IPS-18a (cell line): ENCODE measurements at regions not wholly inside any gene's neighbourhood (a gene's known extent, or its start where the extent isn't known, plus 50 kb on each side); places are given as distances from the start of the nearest gene placed in this dataset.

Experiments
- H3K27ac ChIP-seq: one replicate; pipeline ENCODE4 v1.5.1; 2013; ENCODE audit warnings: low read length
- H3K27me3 ChIP-seq: one replicate; pipeline ENCODE4 v1.6.1; 2013; ENCODE audit warnings: mild to moderate bottlenecking, low read length; ENCODE audit not compliant: control insufficient read depth, insufficient read depth
- H3K36me3 ChIP-seq: one replicate; pipeline ENCODE4 v1.6.1; 2013; ENCODE audit warnings: low read depth, low read length; ENCODE audit not compliant: control insufficient read depth
- H3K4me1 ChIP-seq: one replicate; pipeline ENCODE4 v1.6.1; 2013; ENCODE audit warnings: low read depth, low read length; ENCODE audit not compliant: control insufficient read depth
- H3K4me3 ChIP-seq: one replicate; pipeline ENCODE4 v1.5.1; 2013; ENCODE audit warnings: low read length
- H3K9ac ChIP-seq: one replicate; pipeline ENCODE4 v1.6.1; 2013; ENCODE audit warnings: mild to moderate bottlenecking, low read length, moderate library complexity
- H3K9me3 ChIP-seq: one replicate; pipeline ENCODE4 v1.6.1; 2013; ENCODE audit warnings: low read depth, low read length; ENCODE audit not compliant: control insufficient read depth

DNA sequence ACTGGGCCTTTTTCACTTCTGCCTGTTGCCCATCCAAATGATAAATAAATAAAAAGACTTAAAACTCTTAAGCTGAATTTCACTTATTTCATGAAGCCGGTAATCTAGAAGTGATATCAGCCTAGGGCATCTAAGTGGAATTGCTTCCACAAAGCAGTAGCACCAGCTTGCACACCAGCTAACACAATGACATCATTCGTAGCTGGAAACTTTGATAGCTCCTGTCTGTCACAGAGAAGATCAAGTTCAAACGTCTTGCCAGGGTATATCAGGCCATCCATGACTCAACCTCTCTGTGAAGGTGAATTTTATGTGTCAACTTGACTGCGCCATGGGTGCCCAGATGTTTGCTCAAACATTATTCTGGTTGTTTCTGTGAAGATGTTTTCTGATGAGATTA, 161.7 kb upstream of the MYT1L start:
- H3K9ac ChIP-seq: no peak overlapping the region
- H3K36me3 ChIP-seq: no peaks in the 10 kb centered on the region
- no peak overlapping the region for H3K4me3 ChIP-seq
- no peak overlapping the region for H3K27ac ChIP-seq
- H3K9me3 ChIP-seq: no peaks in the 10 kb centered on the region
- H3K4me1 ChIP-seq: no peaks in the 10 kb centered on the region
- no peaks in the 10 kb centered on the region for H3K27me3 ChIP-seq

- H3K9ac ChIP-seq: no peak overlapping the region
- no peaks in the 10 kb centered on the region for H3K27me3 ChIP-seq
- no peak overlapping the region for H3K4me3 ChIP-seq
- no peaks in the 10 kb centered on the region for H3K4me1 ChIP-seq
- no peaks in the 10 kb centered on the region for H3K36me3 ChIP-seq
- H3K9me3 ChIP-seq: no peaks in the 10 kb centered on the region
- H3K27ac ChIP-seq: no peak overlapping the region
These were observed 160.9 kb upstream of the MYT1L start for GRCh38 chr2:2491964-2492363.

- H3K27me3 ChIP-seq: no peaks in the 10 kb centered on the region
- H3K4me3 ChIP-seq: no peak overlapping the region
- H3K9ac ChIP-seq: no peak overlapping the region
- H3K27ac ChIP-seq: no peak overlapping the region
- H3K36me3 ChIP-seq: no peaks in the 10 kb centered on the region
- no peaks in the 10 kb centered on the region for H3K4me1 ChIP-seq
- H3K9me3 ChIP-seq: no peaks in the 10 kb centered on the region
These were observed 153.2 kb upstream of the MYT1L start for GRCh38 chr2:2484301-2484700.

GRCh38 chr2:2482851-2483250, 151.8 kb upstream of the MYT1L start:
- no peaks in the 10 kb centered on the region for H3K4me1 ChIP-seq
- H3K4me3 ChIP-seq: no peak overlapping the region
- H3K9me3 ChIP-seq: no peaks in the 10 kb centered on the region
- H3K9ac ChIP-seq: no peak overlapping the region
- no peaks in the 10 kb centered on the region for H3K36me3 ChIP-seq
- H3K27me3 ChIP-seq: no peaks in the 10 kb centered on the region
- H3K27ac ChIP-seq: no peak overlapping the region

- no peaks in the 10 kb centered on the region for H3K4me1 ChIP-seq
- H3K4me3 ChIP-seq: no peak overlapping the region
- no peaks in the 10 kb centered on the region for H3K27me3 ChIP-seq
- no peak overlapping the region for H3K27ac ChIP-seq
- no peaks in the 10 kb centered on the region for H3K9me3 ChIP-seq
- no peaks in the 10 kb centered on the region for H3K36me3 ChIP-seq
- H3K9ac ChIP-seq: no peak overlapping the region
These were observed 141.8 kb upstream of the MYT1L start for GRCh38 chr2:2472881-2473280.

- Histone ChIP-seq H3K9ac (no peak overlapping the region), H3K4me1 (no peaks in the 10 kb centered on the region), H3K9me3 (no peaks in the 10 kb centered on the region), H3K4me3 (no peak overlapping the region), H3K27me3 (no peaks in the 10 kb centered on the region), H3K27ac (no peak overlapping the region), H3K36me3 (no peaks in the 10 kb centered on the region)
These were observed 141.0 kb upstream of the MYT1L start for GRCh38 chr2:2472044-2472443.

- Histone ChIP-seq H3K4me3 (no peak overlapping the region), H3K27me3 (no peaks in the 10 kb centered on the region), H3K9me3 (no peaks in the 10 kb centered on the region), H3K9ac (no peak overlapping the region), H3K27ac (no peak overlapping the region), H3K36me3 (no peaks in the 10 kb centered on the region), H3K4me1 (no peaks in the 10 kb centered on the region)
These were observed 135.5 kb upstream of the MYT1L start for GRCh38 chr2:2466534-2466933.

DNA sequence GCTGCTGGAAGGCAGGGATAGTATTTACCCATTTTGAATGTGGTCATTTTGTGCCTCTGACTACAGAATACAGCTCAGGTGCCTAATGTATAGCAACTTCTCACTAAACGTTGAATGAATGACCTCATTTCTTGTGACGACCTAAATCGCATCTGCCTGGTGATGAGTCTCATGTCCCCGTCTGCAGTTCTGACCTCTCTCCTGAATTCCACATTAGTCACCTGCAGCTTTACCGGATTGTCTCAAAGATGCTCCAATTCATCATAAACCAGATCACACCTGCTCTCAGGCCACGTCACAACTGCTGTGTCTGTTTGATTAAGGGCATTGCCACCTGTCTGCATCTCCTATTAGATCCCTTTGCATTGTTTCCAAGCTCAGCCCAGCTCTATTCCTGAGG, 133.6 kb upstream of the MYT1L start:
- Histone ChIP-seq H3K9me3 (no peaks in the 10 kb centered on the region), H3K36me3 (no peaks in the 10 kb centered on the region)

DNA sequence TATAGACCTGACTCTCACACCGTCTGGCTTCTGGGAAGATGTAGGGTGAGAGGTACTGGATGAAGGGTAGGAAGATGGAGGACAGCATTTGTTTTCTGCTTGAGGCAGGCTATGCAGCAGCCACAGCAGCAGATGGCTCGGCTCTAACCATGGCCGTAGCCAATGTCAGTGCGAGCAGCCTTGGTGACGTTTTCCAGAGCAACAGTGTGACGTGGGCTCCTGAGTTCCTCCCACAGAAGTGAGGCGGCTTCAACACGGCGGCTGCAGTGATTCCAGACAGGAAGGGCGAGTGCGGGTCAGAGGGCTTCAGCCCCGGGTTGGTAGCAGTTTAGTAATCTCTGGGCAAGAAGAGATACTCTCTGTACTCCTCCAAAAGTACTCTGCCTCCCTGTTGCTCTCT, 133.0 kb upstream of the MYT1L start:
- Histone ChIP-seq H3K9ac (no peak overlapping the region), H3K9me3 (no peaks in the 10 kb centered on the region), H3K27ac (no peak overlapping the region), H3K36me3 (no peaks in the 10 kb centered on the region), H3K27me3 (no peaks in the 10 kb centered on the region), H3K4me1 (peaks cover 9% of the 10 kb centered on the region), H3K4me3 (no peak overlapping the region)

More for the DNA sequence above, 133.6 kb upstream of the MYT1L start:
- H3K9ac ChIP-seq: no peak overlapping the region
- H3K27me3 ChIP-seq: no peaks in the 10 kb centered on the region
- peaks cover 9% of the 10 kb centered on the region for H3K4me1 ChIP-seq
- H3K4me3 ChIP-seq: no peak overlapping the region
- H3K27ac ChIP-seq: no peak overlapping the region

- Histone ChIP-seq H3K9me3 (no peaks in the 10 kb centered on the region), H3K36me3 (no peaks in the 10 kb centered on the region), H3K27ac (no peak overlapping the region), H3K27me3 (no peaks in the 10 kb centered on the region), H3K4me1 (peaks cover 9% of the 10 kb centered on the region), H3K4me3 (no peak overlapping the region), H3K9ac (no peak overlapping the region)
These were observed 125.6 kb upstream of the MYT1L start for GRCh38 chr2:2456721-2457120.

DNA sequence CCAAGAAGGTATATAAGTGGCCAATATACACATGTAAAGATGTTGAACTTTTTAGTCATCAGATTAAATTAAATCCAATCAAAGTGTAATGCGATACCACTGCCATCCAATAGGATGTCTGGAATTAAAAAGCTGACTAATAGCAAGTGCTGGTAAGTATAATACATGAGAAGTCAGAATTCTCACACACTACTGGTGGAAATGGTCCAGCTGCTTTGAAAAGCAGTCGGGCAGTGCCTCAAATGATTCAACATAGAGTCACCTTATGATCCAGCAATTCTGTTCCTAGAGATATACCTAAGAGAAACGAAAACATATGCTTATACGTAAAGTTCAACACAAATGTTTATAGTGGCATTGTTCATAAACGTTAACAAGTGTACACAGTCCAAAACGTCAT, 124.1 kb upstream of the MYT1L start:
- no peak overlapping the region for H3K4me3 ChIP-seq
- no peak overlapping the region for H3K9ac ChIP-seq
- H3K27me3 ChIP-seq: no peaks in the 10 kb centered on the region
- no peak overlapping the region for H3K27ac ChIP-seq
- no peaks in the 10 kb centered on the region for H3K36me3 ChIP-seq
- H3K4me1 ChIP-seq: no peaks in the 10 kb centered on the region
- no peaks in the 10 kb centered on the region for H3K9me3 ChIP-seq

DNA sequence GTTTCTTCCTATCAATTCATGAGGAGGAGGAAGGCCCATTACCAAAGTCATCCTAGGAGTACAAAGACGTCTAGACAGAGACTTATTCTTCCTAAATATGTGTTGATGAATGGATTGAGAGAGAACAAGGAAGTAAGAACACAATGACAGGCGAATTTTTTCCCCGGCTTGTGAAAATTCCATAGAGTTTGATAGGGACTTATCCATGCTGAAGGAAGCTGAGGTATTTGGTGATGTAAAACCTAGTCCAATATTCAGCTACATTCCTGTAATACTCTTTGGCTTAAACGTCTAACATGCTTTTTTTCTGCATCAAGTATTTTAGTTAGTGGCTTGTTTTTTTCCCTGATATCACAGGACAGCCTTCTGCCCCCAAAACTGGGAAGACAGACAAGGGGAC, 121.9 kb upstream of the MYT1L start:
- Histone ChIP-seq H3K27ac (no peak overlapping the region), H3K9ac (no peak overlapping the region), H3K36me3 (no peaks in the 10 kb centered on the region), H3K9me3 (no peaks in the 10 kb centered on the region), H3K4me1 (no peaks in the 10 kb centered on the region), H3K4me3 (no peak overlapping the region), H3K27me3 (no peaks in the 10 kb centered on the region)
